GM21528 (cell line): ENCODE measurements at regions not wholly inside any gene's neighbourhood (a gene's known extent, or its start where the extent isn't known, plus 50 kb on each side); places are given as distances from the start of the nearest gene placed in this dataset.

ENCODE experiments used
- ATAC-seq: cut with Tn5 transposase; IDR thresholded peaks from one replicate; pipeline ENCODE4 v1.9.1; 2021; ENCODE audit warnings: mild to moderate bottlenecking, moderate library complexity; ENCODE audit not compliant: unreplicated experiment, low FRiP score

DNA sequence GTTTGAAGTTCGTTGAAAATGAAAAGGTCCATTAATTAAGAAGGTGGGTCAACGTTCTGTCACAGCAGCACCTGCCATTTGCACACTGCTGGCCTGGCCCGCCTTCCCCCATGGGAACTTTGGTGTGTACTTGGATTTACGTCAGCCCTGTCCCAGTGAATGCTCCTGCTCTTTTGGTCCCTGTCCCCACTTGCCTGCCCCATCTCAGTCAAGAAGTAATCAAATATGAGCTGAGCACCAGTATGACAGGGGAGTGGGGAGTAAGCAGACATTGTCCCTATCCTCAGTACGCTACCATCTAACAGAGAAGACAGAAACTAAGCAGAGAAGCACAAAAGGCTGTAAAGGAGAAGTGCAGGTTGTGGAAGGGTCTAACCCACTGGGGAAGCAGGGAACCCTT is 65.1 kb downstream of the SLC4A3 start:
- no peak for ATAC-seq

DNA sequence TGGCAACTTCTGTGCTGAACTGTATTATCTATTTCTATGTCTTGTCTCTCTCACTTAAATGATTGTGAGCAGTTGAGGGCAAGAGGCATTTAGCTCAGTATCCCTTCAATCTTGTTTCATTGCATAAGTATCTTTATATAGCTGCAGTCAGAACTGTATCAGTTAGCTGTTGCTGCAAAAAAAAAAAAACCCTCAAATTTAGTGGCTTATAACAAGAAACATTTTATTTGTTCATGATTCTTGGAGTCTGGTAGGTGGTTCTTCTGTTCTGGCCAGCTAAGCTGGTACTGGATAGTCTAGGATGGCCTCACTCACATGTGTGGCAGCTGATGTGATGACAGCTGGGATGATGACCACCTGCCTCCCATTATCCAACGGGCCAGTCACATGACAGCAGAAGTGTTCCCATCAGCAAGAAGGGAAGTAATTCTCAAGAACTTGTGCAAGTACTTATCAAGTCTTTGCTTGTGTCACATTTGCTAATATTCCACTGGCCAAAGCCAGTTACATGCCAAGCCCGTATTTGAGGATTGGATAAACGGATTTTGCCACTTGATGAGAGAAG is 67.8 kb downstream of the SLC4A3 start:
- no peak for ATAC-seq

DNA sequence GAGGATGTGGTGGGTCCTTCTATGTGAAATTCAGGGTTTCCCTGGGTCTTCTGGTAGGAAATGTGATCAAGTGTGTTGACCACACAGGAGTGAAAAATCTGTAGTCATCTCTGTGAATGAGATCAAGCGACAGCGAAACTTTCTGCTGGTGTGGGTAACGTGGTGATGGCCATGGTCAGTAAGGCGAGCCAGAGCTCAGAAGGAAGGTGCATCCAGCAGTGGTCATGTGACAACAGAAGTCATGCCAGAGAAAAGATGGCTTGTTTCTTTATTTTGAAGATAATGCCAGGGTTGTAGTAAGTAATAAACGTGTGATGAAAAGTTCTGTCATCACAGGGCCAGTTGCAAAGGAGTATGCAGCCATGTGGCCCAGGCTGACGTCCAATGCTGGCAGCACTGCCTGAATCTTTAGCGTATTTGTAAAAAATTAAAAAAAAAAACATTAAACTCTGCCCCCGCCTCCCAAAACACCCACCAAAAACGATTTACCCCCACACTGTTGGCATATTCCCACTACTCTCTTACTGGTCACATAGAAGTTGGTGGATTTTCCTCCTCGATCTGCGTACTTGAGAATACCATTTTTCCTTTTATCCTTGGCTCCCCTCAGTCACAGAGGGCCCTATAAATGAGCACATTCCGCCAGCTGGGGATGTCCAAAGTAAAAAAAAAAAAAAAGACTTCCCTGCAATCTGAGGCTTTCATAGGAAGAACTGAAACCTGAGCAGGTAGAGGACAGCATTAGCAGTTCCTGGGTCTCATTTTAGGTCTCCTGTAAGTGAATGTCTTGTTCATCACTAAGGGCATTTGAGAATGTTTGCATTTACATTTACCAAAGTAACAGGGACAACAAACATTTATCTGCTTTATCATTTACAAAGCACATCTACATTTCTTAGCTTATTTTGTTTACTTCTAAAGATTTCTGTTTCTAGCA is 70.6 kb downstream of the SLC4A3 start:
- no peak for ATAC-seq

DNA sequence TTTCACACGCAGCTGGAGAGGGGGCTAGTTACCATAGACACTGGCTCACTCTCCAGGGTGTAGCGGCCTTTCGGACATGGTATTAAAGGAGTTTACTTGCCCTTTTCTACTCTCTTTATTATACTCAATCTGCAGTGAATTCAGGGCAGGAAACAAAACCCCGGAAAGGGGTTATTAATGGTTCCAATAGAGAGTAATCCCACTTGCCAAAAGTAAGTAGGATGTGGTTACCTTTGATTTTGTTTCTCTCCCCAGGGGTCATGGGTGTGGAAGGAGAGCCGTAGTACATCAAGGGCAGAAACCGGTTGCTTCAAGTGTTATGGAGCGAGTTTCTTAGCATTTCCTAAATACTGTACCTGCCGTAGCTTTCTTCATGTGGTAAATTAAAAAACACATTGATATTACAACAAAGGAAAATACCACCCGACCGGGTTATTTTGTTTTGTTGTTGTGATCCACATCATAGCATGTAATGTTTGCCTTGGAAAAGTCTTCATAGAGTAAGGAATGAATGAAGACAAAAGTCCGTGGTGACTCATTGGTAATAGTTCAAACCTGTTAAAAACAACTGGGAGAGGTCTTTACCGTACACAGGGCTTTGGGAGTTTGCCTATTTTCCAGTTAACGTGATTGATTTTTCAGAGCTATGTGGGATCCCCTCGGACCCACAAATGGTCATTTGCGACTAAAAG is 71.5 kb downstream of the SLC4A3 start:
- no peak for ATAC-seq

DNA sequence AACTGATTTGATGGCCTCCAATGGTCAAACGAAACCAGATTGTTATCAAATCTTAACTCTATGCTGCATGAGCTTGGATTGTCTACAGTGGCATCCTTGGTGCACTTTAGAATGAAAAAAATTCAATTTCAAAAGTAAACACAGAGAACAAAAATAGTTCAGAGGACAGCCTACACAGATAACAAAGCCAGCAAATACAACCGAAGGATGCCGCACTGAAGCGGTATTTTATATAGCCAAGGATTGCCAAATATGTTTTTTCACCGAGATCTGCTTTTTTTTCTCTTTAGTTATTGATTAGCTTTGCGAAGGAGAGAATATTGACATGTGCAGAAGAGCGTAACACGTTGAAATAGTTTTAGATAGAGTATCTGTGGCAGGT is 72.0 kb downstream of the SLC4A3 start:
- no peak for ATAC-seq

DNA sequence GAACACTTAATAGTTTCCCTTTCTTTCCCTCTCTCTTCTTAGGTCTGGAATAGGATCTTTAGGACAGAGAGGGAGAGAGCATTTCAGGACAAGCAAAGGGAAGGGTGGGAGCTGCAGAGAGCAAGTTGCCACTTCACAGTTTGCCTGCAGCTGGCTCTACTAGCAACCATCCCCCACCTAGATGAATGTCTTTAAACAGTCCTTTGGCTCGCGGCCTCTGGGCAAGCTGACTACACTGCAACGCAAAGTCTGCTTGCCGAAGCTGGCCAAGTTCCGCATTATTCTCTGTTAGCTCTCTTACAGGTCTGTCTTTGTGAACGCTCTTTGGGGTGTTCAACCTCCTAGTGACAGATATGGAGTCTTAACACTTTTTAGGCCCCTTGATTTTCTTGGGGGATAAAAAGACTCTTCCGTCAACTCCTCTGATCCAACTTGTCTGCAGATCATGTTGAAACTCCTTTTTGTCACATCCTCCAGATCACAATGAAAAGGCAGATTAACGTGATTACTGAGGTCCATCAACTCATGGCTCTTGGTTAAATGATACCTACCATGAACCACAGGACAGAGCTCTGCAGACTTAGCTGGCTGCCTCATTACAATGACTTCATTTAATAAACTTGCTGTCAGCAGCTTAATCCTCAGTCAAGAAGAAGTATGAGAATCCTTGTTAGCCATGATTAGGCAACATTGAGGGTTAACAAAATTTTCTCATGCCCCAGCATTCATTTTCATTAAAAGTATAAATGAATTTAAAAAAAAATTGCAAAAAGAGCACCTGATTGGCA is 74.6 kb downstream of the SLC4A3 start:
- no peak for ATAC-seq

DNA sequence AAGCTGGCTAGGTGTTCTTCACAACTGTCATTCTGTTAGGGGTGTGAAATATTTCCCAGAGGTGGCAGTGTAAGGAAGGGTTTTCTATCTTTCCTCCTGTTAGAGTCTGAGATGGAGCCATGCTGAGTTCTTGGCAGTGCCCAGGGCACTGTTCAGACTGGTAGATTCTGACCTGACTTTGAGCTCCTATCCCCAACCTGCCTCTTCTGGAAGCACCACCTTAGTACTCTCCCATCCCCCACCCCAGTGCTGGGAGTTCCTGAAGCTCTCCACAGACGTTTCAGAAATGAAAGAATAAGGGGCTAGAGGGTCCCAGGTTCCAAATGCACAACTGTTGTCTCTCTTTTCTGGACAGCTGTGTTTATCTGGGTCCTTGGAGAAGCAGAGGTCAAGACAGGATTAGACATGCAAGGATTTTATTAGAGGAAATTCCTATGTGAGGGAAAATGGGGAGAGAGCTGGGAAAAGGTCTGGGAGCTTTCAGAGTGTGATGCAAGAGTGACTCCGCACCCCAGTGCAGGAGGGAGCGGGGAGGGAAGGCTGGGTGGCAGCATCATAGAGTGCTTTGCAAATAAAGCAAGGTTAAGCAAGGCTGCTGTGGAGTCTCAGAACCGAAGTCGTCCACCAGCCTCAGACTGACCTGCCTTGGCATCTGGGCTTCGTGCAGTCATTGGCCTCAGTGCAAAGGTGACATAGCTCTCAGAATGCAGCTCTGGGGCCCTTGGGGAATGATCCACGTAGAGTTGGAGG is 75.5 kb downstream of the SLC4A3 start:
- ATAC-seq = no peak

DNA sequence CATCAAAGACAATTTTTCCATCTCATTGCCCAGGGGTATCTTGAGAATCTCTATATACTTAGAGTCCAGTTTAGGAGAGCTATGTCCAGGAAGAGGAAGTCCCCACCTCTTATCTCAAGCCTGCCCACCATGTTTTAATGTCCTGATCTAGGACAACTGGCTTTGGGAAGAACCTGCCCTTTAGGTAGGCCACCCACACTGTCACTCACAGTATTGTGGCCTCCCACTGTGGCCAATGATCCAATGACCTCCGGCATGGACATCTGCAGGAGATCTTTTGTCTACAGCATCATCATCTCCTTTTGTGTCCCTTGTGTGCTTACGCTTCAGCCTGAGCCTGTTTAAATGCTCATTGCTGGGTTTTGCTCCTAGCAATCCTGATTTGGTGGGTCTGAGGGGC is 77.4 kb downstream of the SLC4A3 start:
- ATAC-seq = no peak

DNA sequence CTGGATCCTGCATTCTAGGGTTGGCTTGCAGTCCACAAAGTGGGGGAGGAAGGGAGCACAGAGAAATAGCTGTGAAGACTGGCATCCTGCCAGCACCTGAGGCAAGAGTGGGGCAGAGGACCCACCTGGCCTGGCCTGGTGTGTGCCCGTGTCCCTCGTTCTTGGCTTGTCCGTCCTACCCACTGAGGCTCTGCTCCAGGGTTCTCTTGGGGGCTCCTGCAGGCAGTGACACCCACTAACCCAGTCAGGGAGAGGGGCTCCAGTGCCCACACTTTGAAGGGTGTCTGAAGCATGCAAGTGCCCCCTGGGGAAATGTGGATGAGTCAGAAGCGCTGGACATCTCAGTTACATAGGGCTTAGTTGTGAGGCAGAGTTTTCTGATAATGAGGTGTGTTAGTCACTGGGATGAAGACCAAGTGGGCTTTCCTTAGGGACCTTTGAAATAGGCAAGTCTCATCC is 79.4 kb downstream of the SLC4A3 start:
- ATAC-seq = no peak

DNA sequence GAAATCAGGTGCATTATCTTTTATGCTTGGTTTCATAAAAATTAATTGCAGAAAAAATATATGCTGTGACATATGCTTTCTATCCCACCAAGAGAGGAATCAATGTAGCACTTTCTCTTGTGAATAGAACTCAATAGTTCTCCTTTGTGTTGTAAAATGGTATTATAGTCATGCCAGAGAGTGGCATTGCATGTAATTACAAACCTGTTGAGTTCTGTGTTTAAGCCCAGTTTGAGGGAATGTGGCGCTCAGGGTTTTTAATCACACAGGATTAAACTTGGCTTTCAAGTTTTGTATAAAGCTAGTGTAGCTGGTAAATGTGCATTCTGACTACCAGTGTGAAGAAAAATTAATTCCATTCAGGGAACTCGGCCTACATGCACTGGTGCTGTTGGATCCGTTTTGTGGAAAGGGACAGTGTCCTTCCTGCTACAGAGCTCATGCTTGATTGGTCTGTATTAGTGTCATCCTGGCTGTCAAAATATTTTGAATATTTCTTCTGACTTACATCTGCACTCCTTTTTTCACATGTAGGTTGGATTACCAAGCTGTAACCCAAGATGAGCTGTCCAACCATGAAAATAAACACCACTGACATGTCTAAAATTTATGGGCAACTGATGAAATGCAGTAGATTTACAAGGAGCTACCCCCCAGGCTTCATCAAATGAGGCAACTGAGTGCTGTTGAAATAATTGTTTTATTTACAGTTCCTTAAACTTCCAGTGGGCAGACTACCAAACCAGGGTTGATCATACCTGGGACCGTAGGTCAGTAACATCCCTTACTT is 80.3 kb downstream of the SLC4A3 start:
- ATAC-seq = no peak

DNA sequence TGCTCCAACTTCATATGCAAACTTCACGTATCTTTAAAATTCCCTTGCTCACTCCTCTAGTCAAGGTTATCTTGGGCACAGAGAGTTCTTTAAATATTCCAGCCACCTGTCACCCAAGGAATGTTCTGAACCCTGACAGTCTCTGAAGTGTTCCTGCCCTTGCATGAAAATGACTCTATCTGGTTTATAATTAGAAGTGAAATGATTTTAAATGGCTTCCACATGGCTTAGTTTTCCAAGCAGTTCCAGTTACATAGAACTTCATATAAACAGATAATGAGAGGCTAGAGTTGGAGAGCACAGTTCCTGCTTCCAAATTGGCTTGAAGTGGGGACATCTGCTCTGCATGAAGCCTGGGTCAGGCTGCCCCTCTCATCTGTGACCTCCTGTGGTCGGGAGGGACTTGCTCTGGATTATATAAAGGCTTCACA is 81.9 kb downstream of the SLC4A3 start:
- ATAC-seq = no peak

DNA sequence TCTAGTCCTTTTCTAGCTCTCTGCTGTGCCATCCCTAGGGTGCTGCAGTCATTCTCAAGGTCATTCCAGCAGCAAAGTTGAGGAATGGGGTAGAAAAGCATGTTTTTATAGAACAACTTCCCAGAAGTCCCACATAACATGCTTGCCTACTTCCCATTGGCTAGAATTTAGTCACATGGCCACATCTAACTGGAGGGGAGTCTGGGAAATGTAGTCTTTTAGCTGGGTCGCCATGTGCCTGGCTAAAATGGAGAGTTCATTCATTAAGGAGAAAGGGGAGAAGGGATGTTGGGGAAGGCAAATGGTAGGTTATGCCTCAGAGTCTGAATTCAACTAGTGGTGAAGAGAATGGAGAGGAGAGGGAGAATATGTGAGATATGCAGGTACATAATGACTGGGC is 85.7 kb downstream of the SLC4A3 start:
- no peak for ATAC-seq

DNA sequence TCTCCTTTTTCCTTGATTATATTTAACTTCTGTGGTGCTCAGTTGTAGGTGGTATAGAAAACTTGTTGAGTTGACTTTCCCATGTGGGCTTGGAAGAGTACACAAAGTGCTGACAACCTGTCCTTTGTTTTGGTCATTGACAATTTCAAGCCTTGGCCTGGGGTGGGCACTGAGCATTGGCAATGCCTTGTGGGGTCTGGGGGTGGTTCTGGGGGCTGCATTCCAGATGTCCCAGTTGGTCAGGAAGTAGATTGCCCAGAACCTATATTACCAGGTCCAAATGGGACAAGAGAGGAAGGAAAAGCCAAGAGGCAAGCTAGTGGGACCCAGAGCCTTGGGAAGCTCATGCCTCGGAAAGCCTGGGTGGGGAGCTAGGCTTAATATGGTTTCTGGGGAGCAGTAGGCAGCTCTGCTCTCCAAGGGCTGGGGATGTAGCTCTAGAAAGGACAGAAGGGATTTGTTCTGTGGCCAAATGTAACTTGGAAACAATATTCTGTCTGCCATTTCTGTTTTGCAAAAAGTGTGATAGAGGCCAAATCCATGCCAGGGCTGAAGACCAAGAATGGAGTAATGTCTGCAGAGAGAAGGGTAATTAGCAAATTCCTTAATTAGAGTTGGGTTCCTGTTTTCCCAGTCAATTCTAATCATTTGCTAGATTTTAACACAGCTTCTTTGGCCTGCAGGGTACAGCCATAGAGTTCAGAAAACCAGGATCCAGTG is 87.4 kb downstream of the SLC4A3 start:
- no peak for ATAC-seq

DNA sequence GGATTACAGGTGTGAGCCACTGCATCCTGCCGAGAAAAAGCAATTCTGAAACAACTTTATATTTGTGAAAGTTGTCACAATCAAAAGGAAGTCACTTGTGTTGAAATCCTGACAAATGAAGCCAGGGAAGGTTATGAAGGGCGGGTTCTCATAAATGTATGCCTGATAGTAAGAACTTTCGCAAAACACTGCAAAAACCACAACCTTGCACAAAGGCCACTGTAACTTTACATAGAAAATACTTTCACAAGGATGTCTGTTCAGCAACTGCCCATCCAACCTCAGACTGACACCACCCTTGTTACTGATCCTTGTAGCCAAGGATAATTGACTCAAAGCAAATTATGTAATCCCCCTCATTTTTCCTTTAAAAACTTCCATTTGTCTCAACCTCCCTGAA is 90.6 kb downstream of the SLC4A3 start:
- ATAC-seq = no peak

DNA sequence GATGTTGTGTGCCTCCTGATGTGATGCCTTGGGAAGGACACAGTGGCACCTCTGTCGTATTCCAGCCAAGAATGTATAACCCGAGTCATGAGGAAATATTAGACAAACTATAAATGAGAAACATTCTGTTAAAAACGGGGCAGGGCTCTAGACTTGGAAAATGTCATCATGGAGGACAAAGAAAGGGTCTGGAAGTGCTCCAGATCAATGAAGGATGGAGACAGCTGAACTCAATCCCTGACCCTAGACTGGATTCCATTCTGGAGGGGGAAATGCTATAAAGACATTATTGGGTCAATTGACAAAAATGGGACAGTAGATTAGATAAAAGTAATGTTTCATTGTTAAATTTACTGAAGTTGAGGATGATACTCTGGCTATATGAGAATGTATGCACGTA is 92.1 kb downstream of the SLC4A3 start:
- ATAC-seq = no peak

DNA sequence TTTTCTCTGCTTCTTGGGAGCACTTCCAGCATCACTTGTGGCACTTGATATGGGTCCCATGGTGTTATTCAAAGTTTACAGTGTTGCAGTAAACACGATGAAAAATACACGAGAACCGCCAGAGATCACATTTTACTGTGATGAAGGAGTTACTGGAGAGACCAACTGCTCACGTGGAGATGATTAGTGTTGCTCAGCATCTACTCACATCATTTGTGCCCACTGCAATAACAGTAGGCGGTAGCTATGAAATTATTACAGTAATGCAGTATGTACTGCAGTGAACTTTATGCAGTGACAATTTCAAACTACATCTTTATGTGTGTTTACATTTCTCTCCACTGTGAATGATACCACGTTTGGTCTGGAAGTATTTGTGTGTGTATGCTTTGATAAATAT is 93.5 kb downstream of the SLC4A3 start:
- ATAC-seq = no peak

DNA sequence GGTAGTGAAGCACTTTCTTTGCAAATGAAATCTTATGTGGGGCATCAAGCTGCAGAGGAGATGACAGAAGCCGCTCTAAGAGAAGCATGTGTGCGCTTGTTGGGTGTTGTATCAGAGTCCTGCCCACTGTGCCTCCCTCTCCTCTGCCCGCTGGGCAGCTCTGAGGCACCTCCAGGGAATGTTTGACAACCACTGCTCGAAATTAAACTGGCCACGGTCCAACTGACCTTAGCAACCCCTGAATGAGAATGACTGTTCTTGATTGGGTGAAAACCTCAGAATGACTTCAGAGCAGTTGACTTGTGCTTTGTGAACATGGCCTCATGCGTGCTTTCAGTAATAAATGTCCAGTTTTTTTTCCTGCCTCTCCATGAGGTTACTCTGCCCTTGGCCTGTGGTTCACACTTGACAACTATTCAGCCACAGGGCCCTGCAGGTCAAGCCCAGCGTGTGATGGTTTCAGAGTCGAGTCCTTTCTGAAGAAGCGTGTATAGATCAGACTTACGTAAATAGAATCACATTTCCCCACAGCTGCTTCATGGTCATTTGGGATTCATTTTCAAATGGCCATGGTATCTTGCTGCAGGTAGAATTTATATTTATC is 94.9 kb downstream of the SLC4A3 start:
- ATAC-seq = no peak

DNA sequence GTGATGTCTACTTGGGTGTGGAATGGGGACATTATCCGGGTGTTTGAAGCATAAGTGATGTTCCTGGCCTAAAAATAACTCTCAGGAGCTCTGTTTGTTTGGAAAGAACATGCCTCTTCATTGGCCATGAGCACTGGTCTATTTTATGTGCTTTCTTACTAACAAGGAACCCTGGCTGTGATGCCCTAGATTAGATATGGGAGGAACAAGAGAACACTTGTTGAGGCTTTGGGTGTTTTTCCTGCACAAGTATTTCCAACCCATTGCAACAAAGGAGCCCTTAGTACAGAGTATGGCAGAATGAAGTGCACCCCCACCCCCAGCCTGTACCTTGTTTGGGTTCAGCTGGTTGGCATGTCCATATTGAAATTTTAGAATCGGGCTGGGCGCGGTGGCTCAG is 95.9 kb downstream of the SLC4A3 start:
- no peak for ATAC-seq
